HCT116 (cell line): ENCODE measurements at regions not wholly inside any gene's neighbourhood (a gene's known extent, or its start where the extent isn't known, plus 50 kb on each side); places are given as distances from the start of the nearest gene placed in this dataset.

ENCODE experiments used
- ATAC-seq: fragments of 200-7000 bp; cut with Tn5 transposase; 2 replicates; pipeline ENCODE4 v1.9.1; 2020; ENCODE audit warnings: mild to moderate bottlenecking, moderate library complexity
- BruUV-seq: library from RNA; stranded (reverse); fragments of 400-500 nt; replicated peaks from 2 replicates; lab custom pipeline; 2021; lab: Mats Ljungman, UMichigan
- CTCF ChIA-PET: fragments of 300-600 bp; sonication (Branson Sonifier 250); formaldehyde crosslinking; loops from one replicate; lab custom pipeline; 2021; ENCODE audit warnings: antibody characterized with exemption; lab: Charles Lee
- POLR2A ChIA-PET: fragments of 300-600, 350-600 bp; sonication (Branson Sonifier 250); formaldehyde crosslinking; loops from one replicate; lab custom pipeline; 2021; ENCODE audit warnings: antibody characterized with exemption; lab: Charles Lee
- RAD21 ChIA-PET, 2 experiments: fragments of 300-600 bp; sonication (Branson Sonifier 250); formaldehyde crosslinking; loops; one replicate each; lab custom pipeline; 2023; ENCODE audit warnings: low total read pairs in 2 of 2; ENCODE audit not compliant: uncharacterized antibody in 2 of 2, unreplicated experiment in 2 of 2, low non-redundant PET in 1 of 2; lab: Charles Lee
- DNase-seq: peaks from one replicate; pipeline ENCODE4 v3.0.0-alpha.2; 2010; ENCODE audit warnings: low read depth, low spot score
- H2AFZ ChIP-seq: fragments of 200-600 bp; shearing (Covaris generic), sonication (generic); 2 replicates; pipeline ENCODE4 v1.6.1; 2017; ENCODE audit warnings: low read depth, mixed run types, mixed read lengths, antibody characterized with exemption, low read length; ENCODE audit not compliant: poor library complexity, severe bottlenecking
- H3K27ac ChIP-seq: 2 replicates; pipeline ENCODE4 v1.5.1; 2012; ENCODE audit warnings: low read depth, low read length
- H3K27me3 ChIP-seq: fragments of 200-600 bp; sonication (generic); 2 replicates; pipeline ENCODE4 v1.6.1; 2016; ENCODE audit warnings: mixed run types, low read length, mixed read lengths; ENCODE audit not compliant: insufficient read depth
- H3K36me3 ChIP-seq, 2 experiments: fragments of 200-500 bp in 1 of 2; fragments of 200-600 bp in 1 of 2; sonication (Bioruptor generic) in 1 of 2; sonication (generic) in 1 of 2; 2 replicates each; pipeline versions ENCODE4 v1.5.1 to v1.6.1; 2014 to 2016; ENCODE audit warnings: low read length in 2 of 2, inconsistent platforms in 1 of 2, mixed read lengths in 1 of 2, mixed run types in 1 of 2; ENCODE audit not compliant: insufficient read depth in 2 of 2, control insufficient read depth in 1 of 2
- H3K4me1 ChIP-seq, 2 experiments: fragments of 200-600 bp in 1 of 2; sonication (generic) in 1 of 2; 2 replicates each; pipeline versions ENCODE4 v1.5.1 to v1.6.1; 2012 to 2017; ENCODE audit warnings: low read length in 2 of 2, inconsistent platforms in 1 of 2, mild to moderate bottlenecking in 1 of 2, mixed read lengths in 1 of 2, mixed run types in 1 of 2, moderate library complexity in 1 of 2; ENCODE audit not compliant: insufficient read depth in 2 of 2, control insufficient read depth in 1 of 2
- H3K4me2 ChIP-seq: fragments of 200-600 bp; sonication (generic); 2 replicates; pipeline ENCODE4 v1.6.1; 2017; ENCODE audit warnings: mixed run types, low read length, mixed read lengths
- H3K4me3 ChIP-seq, 2 experiments: fragments of 200-600 bp in 1 of 2; sonication (generic) in 1 of 2; replicated peaks in 1 of 2; 2 replicates each; pipeline ENCODE4 v1.5.1; 2011 to 2016; ENCODE audit warnings: low read length in 2 of 2, control low read depth in 1 of 2, low read depth in 1 of 2, mild to moderate bottlenecking in 1 of 2, mixed read lengths in 1 of 2, mixed run types in 1 of 2
- H3K79me2 ChIP-seq: fragments of 200-600 bp; sonication (generic); 2 replicates; pipeline ENCODE4 v1.6.1; 2017; ENCODE audit warnings: mild to moderate bottlenecking, mixed run types, low read length, moderate library complexity, mixed read lengths; ENCODE audit not compliant: insufficient read depth
- H3K9ac ChIP-seq: fragments of 200-600 bp; sonication (generic); 2 replicates; pipeline ENCODE4 v1.6.1; 2016; ENCODE audit warnings: low read length, mixed read lengths
- H3K9me2 ChIP-seq: fragments of 200-600 bp; sonication (generic), shearing (Covaris generic); 2 replicates; pipeline ENCODE4 v1.6.1; 2017; ENCODE audit warnings: mixed run types, mild to moderate bottlenecking, moderate library complexity; ENCODE audit not compliant: insufficient read depth
- H3K9me3 ChIP-seq, 2 experiments: fragments of 200-500 bp in 1 of 2; fragments of 200-600 bp in 1 of 2; sonication (Bioruptor generic) in 1 of 2; sonication (generic) in 1 of 2; 2 replicates each; pipeline ENCODE4 v1.6.1; 2014 to 2017; ENCODE audit warnings: low read length in 2 of 2, mixed read lengths in 2 of 2, inconsistent platforms in 1 of 2, low read depth in 1 of 2, mild to moderate bottlenecking in 1 of 2, mixed run types in 1 of 2, moderate library complexity in 1 of 2; ENCODE audit not compliant: control insufficient read depth in 1 of 2, insufficient read depth in 1 of 2
- H4K20me1 ChIP-seq: fragments of 200-600 bp; sonication (generic), shearing (Covaris generic); 2 replicates; pipeline ENCODE4 v1.6.1; 2017; ENCODE audit warnings: mixed run types, mild to moderate bottlenecking, moderate library complexity; ENCODE audit not compliant: insufficient read depth
- CEBPB ChIP-seq: IDR thresholded peaks from 2 replicates; pipeline ENCODE4 v1.6.1; 2012; ENCODE audit warnings: low read depth
- EZH2 ChIP-seq: fragments of 200-600 bp; sonication (generic); IDR thresholded peaks from 2 replicates; pipeline ENCODE4 v1.6.1; 2017; ENCODE audit warnings: antibody characterized with exemption, mixed run types
- POLR2AphosphoS5 ChIP-seq: IDR thresholded peaks from 2 replicates; pipeline ENCODE4 v1.6.1; 2011; ENCODE audit warnings: mild to moderate bottlenecking, low read depth, low read length, moderate library complexity
- SP1 ChIP-seq: IDR thresholded peaks from 2 replicates; pipeline ENCODE4 v1.6.1; 2012; ENCODE audit warnings: low read depth
- SRF ChIP-seq: IDR thresholded peaks from 2 replicates; pipeline ENCODE4 v1.6.1; 2012; ENCODE audit warnings: low read depth
- TCF7L2 ChIP-seq: IDR thresholded peaks from 2 replicates; pipeline ENCODE4 v1.7.0; 2011; ENCODE audit warnings: borderline replicate concordance, inconsistent platforms; ENCODE audit not compliant: insufficient read depth, insufficient read length; ENCODE audit errors: extremely low read depth
- YY1 ChIP-seq: IDR thresholded peaks from 2 replicates; pipeline ENCODE4 v1.6.1; 2011; ENCODE audit warnings: low read length, low read depth, moderate library complexity, mild to moderate bottlenecking; ENCODE audit not compliant: insufficient replicate concordance; ENCODE audit errors: extremely low read depth
- ZNF274 ChIP-seq: fragments of 200-500 bp; sonication (Bioruptor generic); IDR thresholded peaks from 2 replicates; pipeline ENCODE4 v1.6.1; 2014; ENCODE audit warnings: mild to moderate bottlenecking, low read depth, low read length, inconsistent platforms
- intact Hi-C: fragments of 100-400 bp; cut with micrococcal nuclease; formaldehyde crosslinking; loops from 2 replicates; pipeline ENCODE4 v1.10.0; 2022
- TF ChIP-seq, protein P1 (sequence below), 3 experiments: fragments of 200-600 bp in 1 of 3; sonication (generic) in 1 of 3; IDR thresholded peaks in 2 of 3; conservative IDR thresholded peaks in 1 of 3; 2 replicates each; pipeline ENCODE4 v1.5.1; 2012 to 2017; ENCODE audit warnings: low read depth in 2 of 3, low read length in 2 of 3, antibody characterized with exemption in 1 of 3, borderline replicate concordance in 1 of 3, control low read depth in 1 of 3, mild to moderate bottlenecking in 1 of 3, mixed read lengths in 1 of 3, mixed run types in 1 of 3, moderate library complexity in 1 of 3; ENCODE audit not compliant: insufficient read depth in 1 of 3
- TF ChIP-seq, protein P2 (sequence below): IDR thresholded peaks from 2 replicates; pipeline ENCODE4 v1.6.1; 2012
- TF ChIP-seq, protein P3 (sequence below): IDR thresholded peaks from 2 replicates; pipeline ENCODE4 v1.6.1; 2011; ENCODE audit warnings: mild to moderate bottlenecking, low read length, moderate library complexity; ENCODE audit not compliant: insufficient replicate concordance; ENCODE audit errors: extremely low read depth
- TF ChIP-seq, protein P4 (sequence below): IDR thresholded peaks from 2 replicates; pipeline ENCODE4 v1.6.1; 2012; ENCODE audit warnings: low read depth

DNA sequence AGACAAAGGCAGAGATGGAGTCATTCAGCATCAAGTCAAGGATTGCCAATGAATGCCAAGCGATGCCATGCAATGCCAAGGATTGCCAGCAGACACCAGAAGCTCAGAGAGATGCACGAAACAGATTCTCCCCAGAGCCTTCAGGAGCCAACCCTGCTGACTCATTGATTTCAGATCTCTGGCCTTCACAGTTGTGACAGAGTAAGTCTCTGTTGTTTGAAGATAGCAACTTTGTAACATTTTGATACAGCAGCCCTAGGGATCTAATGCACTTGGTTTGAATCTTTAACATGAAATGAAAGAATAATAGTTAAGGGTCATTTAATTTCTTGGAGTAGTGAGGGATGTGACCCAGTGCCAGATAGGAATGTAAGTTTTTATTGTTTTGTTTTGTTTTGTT lies 287.4 kb upstream of the RUNX1 start (continued):
- TF ChIP-seq, protein P1, sequence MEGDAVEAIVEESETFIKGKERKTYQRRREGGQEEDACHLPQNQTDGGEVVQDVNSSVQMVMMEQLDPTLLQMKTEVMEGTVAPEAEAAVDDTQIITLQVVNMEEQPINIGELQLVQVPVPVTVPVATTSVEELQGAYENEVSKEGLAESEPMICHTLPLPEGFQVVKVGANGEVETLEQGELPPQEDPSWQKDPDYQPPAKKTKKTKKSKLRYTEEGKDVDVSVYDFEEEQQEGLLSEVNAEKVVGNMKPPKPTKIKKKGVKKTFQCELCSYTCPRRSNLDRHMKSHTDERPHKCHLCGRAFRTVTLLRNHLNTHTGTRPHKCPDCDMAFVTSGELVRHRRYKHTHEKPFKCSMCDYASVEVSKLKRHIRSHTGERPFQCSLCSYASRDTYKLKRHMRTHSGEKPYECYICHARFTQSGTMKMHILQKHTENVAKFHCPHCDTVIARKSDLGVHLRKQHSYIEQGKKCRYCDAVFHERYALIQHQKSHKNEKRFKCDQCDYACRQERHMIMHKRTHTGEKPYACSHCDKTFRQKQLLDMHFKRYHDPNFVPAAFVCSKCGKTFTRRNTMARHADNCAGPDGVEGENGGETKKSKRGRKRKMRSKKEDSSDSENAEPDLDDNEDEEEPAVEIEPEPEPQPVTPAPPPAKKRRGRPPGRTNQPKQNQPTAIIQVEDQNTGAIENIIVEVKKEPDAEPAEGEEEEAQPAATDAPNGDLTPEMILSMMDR (IDR thresholded peaks at IDR 0.05 in 2 of 3, conservative IDR thresholded peaks at IDR 0.05 in 1 of 3; ENCODE audit: borderline replicate concordance in 1 of 3, insufficient read depth in 1 of 3, low read depth in 2 of 3, low read length in 2 of 3), result no peak
- TF ChIP-seq, protein P2, sequence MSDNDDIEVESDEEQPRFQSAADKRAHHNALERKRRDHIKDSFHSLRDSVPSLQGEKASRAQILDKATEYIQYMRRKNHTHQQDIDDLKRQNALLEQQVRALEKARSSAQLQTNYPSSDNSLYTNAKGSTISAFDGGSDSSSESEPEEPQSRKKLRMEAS, result no peak
- TF ChIP-seq, protein P3, sequence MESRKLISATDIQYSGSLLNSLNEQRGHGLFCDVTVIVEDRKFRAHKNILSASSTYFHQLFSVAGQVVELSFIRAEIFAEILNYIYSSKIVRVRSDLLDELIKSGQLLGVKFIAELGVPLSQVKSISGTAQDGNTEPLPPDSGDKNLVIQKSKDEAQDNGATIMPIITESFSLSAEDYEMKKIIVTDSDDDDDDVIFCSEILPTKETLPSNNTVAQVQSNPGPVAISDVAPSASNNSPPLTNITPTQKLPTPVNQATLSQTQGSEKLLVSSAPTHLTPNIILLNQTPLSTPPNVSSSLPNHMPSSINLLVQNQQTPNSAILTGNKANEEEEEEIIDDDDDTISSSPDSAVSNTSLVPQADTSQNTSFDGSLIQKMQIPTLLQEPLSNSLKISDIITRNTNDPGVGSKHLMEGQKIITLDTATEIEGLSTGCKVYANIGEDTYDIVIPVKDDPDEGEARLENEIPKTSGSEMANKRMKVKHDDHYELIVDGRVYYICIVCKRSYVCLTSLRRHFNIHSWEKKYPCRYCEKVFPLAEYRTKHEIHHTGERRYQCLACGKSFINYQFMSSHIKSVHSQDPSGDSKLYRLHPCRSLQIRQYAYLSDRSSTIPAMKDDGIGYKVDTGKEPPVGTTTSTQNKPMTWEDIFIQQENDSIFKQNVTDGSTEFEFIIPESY, result no peak

DNA sequence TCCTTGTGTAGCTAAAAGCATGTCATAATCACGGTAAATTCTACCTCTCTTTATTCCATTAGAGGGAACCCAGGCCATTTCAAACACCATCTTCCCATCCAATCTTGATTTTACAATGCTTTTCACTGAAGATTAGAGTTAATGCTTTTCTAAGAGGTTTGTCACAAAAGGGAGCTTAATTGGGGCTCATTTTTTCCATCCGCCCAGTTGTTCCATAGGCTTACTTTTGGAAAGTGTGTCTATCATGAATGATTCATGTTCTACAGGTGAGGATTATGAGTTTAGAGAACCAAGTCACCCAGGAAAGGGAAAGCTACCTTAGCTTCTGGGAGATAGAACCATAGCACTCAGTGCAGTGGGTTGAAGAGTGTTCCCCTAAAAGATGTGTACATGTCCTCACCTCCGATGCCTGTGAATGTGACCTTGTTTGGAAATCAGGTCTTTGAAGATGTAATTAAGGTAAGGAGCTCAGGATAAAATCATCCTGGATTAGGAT lies 286.9 kb upstream of the RUNX1 start:
- ChIA-PET RAD21 (no interaction called here), POLR2A (interaction anchor here (0.5 kb wide), 1 partner anchor 31 kb away, joined by 3 read pairs; no protein-coding TSS in a partner anchor), CTCF (no interaction called here)
- Histone ChIP-seq H3K27me3 (no peaks in the 10 kb centered on the region), H3K9me3 (no peaks in the 10 kb centered on the region), H3K4me3 (no peak overlapping the region), H3K27ac (no peak overlapping the region), H4K20me1 (no peaks in the 10 kb centered on the region), H3K4me2 (no peak overlapping the region), H3K9ac (no peak overlapping the region), H3K36me3 (no peaks in the 10 kb centered on the region), H2AFZ (no peak overlapping the region), H3K9me2 (no peaks in the 10 kb centered on the region), H3K79me2 (no peaks in the 10 kb centered on the region), H3K4me1 (peaks cover 0 to 4% of the 10 kb centered on the region in 2 experiments; a peak in 2 of 4 replicates)
- DNase-seq, result no peak
- TF ChIP-seq YY1 (no peak), CEBPB (no peak), ZNF274 (no peak), SRF (no peak), TCF7L2 (no peak), EZH2 (no peak), SP1 (no peak), POLR2AphosphoS5 (no peak)
- TF ChIP-seq, protein P4, sequence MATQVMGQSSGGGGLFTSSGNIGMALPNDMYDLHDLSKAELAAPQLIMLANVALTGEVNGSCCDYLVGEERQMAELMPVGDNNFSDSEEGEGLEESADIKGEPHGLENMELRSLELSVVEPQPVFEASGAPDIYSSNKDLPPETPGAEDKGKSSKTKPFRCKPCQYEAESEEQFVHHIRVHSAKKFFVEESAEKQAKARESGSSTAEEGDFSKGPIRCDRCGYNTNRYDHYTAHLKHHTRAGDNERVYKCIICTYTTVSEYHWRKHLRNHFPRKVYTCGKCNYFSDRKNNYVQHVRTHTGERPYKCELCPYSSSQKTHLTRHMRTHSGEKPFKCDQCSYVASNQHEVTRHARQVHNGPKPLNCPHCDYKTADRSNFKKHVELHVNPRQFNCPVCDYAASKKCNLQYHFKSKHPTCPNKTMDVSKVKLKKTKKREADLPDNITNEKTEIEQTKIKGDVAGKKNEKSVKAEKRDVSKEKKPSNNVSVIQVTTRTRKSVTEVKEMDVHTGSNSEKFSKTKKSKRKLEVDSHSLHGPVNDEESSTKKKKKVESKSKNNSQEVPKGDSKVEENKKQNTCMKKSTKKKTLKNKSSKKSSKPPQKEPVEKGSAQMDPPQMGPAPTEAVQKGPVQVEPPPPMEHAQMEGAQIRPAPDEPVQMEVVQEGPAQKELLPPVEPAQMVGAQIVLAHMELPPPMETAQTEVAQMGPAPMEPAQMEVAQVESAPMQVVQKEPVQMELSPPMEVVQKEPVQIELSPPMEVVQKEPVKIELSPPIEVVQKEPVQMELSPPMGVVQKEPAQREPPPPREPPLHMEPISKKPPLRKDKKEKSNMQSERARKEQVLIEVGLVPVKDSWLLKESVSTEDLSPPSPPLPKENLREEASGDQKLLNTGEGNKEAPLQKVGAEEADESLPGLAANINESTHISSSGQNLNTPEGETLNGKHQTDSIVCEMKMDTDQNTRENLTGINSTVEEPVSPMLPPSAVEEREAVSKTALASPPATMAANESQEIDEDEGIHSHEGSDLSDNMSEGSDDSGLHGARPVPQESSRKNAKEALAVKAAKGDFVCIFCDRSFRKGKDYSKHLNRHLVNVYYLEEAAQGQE, result no peak
- intact Hi-C loops, result no loop called here
- no TSS peak for BruUV-seq
- ATAC-seq, result no peak
